Right lobe of liver (tissue), 6 donors: ENCODE measurements at regions not wholly inside any gene's neighbourhood (a gene's known extent, or its start where the extent isn't known, plus 50 kb on each side); places are given as distances from the start of the nearest gene placed in this dataset.
A peak's percentile ranks its signal among the peaks of the same experiment; 100 is the strongest.

ENCODE experiments used
- ATAC-seq, 4 donors: fragments of 200-7000 bp; cut with Tn5 transposase; one replicate each; pipeline ENCODE4 v1.9.1; 2020; ENCODE audit warnings: mild to moderate bottlenecking in 4 of 4, moderate library complexity in 4 of 4
- DNase-seq, 3 donors: peaks; one replicate each; pipeline ENCODE4 v3.0.0-alpha.2; 2020
- H3K27ac ChIP-seq, 3 donors: fragments of 200-600 bp; one replicate each; pipeline ENCODE4 v1.8.0; 2022
- H3K27me3 ChIP-seq, 2 donors: fragments of 200-600 bp; one replicate each; pipeline ENCODE4 v1.8.0; 2022
- H3K36me3 ChIP-seq, 4 donors: fragments of 200-600 bp; sonication (generic) in 1 of 4; one replicate each; pipeline versions ENCODE4 v1.5.1 to v1.8.0; 2017 to 2022; ENCODE audit warnings: control low read depth in 1 of 4
- H3K4me1 ChIP-seq, 4 donors: fragments of 200-600 bp; sonication (generic) in 1 of 4; one replicate each; pipeline versions ENCODE4 v1.5.1 to v1.8.0; 2017 to 2022; ENCODE audit warnings: control low read depth in 1 of 4
- H3K4me3 ChIP-seq, 3 donors: fragments of 200-600 bp; one replicate each; pipeline ENCODE4 v1.8.0; 2022
- H3K9me3 ChIP-seq, 4 donors: fragments of 200-600 bp; sonication (generic) in 1 of 4; one replicate each; pipeline versions ENCODE4 v1.5.1 to v1.8.0; 2017 to 2022; ENCODE audit warnings: control low read depth in 1 of 4
- POLR2A ChIP-seq: fragments of 450-650 bp; IDR thresholded peaks from one replicate; pipeline ENCODE4 v1.6.1; 2017; ENCODE audit warnings: antibody characterized with exemption, mild to moderate bottlenecking
- WGBS: methylation state at CpG from one replicate; pipeline ENCODE4 v1.1.6; 2018; ENCODE audit warnings: low coverage, low lambda C conversion rate; ENCODE audit not compliant: insufficient coverage; ENCODE audit errors: missing lambda C conversion rate; 5-methylcytosine and 5-hydroxymethylcytosine counted together
- intact Hi-C, 2 donors: fragments of 100-400 bp; cut with DNase I; formaldehyde crosslinking; loops; one replicate each; pipeline versions ENCODE4 v1.11.2 to v1.14.1; 2022
- TF ChIP-seq, protein P1 (sequence below), 4 donors: fragments of 200-600 bp in 3 of 4; fragments of 450-650 bp in 1 of 4; IDR thresholded peaks; one replicate each; pipeline versions ENCODE4 v1.5.1 to v1.8.0; 2016 to 2022; ENCODE audit warnings: antibody characterized with exemption in 4 of 4, mild to moderate bottlenecking in 2 of 4
- donor health status: DM: no; HTN: yes; CAD: no.
- donor health status: DM: no; HTN: no; CAD: no.
- donor health status: DM: no; HTN: no; CAD: no.
- donor health status: DM: no; HTN: yes; CAD: no.
- donor health status: DM: no; HTN: yes; CAD: no.

DNA sequence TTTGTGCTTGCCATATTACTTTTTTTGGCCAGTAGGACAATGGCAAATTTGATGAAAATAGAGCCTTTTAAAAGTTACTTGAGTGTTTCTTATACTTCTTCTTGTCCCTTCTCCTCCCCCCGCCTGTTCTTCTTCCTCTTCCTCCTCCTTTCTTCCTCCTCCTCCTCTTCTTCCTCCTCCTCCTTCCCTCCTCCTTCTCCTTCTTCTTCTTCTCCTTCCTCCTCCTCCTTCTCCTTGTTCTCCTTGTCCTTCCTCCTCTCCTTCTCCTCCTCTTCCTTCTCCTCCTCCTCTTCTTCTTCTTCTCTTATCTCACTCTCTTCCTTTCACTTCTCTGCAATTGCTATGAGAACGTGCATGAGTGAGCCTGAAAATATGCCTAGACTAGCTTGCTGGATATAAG, 466.2 kb upstream of the NR5A2 start:
- ATAC-seq (no peak), DNase-seq (no peak)
- intact Hi-C loops: no loop called here
- Histone ChIP-seq H3K9me3 (no peaks in the 10 kb centered on the region), H3K27me3 (no peaks in the 10 kb centered on the region), H3K27ac (no peak overlapping the region), H3K4me1 (no peaks in the 10 kb centered on the region), H3K36me3 (no peaks in the 10 kb centered on the region), H3K4me3 (no peak overlapping the region)
- TF ChIP-seq POLR2A: no peak
- TF ChIP-seq, protein P1, sequence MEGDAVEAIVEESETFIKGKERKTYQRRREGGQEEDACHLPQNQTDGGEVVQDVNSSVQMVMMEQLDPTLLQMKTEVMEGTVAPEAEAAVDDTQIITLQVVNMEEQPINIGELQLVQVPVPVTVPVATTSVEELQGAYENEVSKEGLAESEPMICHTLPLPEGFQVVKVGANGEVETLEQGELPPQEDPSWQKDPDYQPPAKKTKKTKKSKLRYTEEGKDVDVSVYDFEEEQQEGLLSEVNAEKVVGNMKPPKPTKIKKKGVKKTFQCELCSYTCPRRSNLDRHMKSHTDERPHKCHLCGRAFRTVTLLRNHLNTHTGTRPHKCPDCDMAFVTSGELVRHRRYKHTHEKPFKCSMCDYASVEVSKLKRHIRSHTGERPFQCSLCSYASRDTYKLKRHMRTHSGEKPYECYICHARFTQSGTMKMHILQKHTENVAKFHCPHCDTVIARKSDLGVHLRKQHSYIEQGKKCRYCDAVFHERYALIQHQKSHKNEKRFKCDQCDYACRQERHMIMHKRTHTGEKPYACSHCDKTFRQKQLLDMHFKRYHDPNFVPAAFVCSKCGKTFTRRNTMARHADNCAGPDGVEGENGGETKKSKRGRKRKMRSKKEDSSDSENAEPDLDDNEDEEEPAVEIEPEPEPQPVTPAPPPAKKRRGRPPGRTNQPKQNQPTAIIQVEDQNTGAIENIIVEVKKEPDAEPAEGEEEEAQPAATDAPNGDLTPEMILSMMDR (IDR thresholded peaks at IDR 0.05): no peak
- 24% methylated on average over 2 of the region's 2 CpGs for WGBS

DNA sequence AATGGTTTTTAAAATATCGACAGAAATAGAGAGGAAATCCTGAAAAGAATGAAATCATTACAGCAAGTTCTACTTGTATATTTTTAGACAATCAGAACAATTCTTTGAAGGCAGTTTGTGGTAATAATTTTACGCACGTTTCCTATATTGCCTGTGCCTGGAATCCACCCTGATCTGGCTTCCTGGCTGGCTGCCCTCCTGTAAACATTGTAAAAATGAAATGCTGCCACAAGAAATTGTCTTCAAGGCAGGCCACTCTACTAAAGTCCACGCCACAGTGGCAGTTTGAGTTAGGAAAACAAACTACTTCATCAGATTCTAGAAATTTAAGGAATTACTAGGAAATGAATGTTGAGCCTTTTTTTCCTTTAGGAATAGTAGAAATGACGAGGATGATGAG, 454.5 kb upstream of the NR5A2 start:
- Histone ChIP-seq H3K9me3 (no peaks in the 10 kb centered on the region), H3K4me3 (no peak overlapping the region), H3K27ac (no peak overlapping the region), H3K27me3 (no peaks in the 10 kb centered on the region), H3K36me3 (no peaks in the 10 kb centered on the region), H3K4me1 (no peaks in the 10 kb centered on the region)
- TF ChIP-seq POLR2A: no peak
- TF ChIP-seq, protein P1 (IDR thresholded peaks at IDR 0.05): no peak
- ATAC-seq (peak in 1 of 4 donors; percentile 16), DNase-seq (no peak)
- intact Hi-C loops: no loop called here
- WGBS: 48% methylated on average over 5 of the region's 5 CpGs

DNA sequence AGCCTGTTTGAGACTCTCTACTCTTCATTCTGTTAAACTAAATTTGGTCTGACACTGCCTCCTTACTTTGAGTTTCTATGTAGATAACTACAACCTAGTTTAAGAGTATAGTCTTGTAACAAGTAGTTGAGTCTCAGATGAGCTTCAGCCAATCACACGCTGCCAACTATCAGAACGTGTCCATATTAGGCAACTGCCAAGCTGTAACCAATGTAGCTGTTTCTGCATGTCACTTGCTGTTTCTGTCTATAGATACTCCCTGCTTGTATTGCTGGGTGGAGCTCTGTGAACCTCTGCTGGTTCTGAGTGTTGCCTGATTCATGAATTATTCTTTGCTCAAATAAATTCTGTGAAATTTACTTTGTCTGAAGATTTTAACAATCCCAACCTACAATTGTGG, 452.6 kb upstream of the NR5A2 start:
- intact Hi-C loops: no loop called here
- ATAC-seq: no peak

DNA sequence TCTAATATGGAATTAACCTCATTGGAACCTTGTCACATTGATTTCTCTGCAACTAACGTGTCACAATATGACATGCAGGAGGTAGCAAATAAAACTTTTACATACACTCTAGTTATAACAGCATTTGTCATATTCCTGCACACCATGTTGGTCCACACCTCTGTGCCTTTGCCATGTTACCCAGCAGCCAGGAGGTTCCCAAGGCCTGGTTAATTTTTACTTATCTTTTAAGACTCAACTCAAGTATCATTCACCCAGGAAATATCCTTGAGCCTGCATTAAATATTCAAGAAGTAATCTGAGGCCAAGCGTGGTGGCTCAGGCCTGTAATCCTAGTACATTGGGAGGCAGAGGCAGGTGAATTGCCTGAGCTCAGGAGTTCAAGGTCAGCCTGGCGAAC, 447.2 kb upstream of the NR5A2 start:
- Histone ChIP-seq H3K27me3 (no peaks in the 10 kb centered on the region), H3K36me3 (no peaks in the 10 kb centered on the region), H3K4me3 (no peak overlapping the region), H3K27ac (no peak overlapping the region), H3K9me3 (no peaks in the 10 kb centered on the region), H3K4me1 (no peaks in the 10 kb centered on the region)
- TF ChIP-seq, protein P1 (IDR thresholded peaks at IDR 0.05): no peak
- no peak for TF ChIP-seq POLR2A
- ATAC-seq (no peak), DNase-seq (no peak)
- 83% methylated on average over 3 of the region's 3 CpGs for WGBS
- intact Hi-C loops: no loop called here

More for the DNA sequence above, 452.6 kb upstream of the NR5A2 start:
- Histone ChIP-seq H3K27ac (no peak overlapping the region), H3K36me3 (no peaks in the 10 kb centered on the region), H3K9me3 (no peaks in the 10 kb centered on the region), H3K27me3 (no peaks in the 10 kb centered on the region), H3K4me1 (no peaks in the 10 kb centered on the region), H3K4me3 (no peak overlapping the region)
- 53% methylated on average over 2 of the region's 2 CpGs for WGBS
- TF ChIP-seq POLR2A: no peak
- TF ChIP-seq, protein P1 (IDR thresholded peaks at IDR 0.05): no peak
- DNase-seq: no peak

DNA sequence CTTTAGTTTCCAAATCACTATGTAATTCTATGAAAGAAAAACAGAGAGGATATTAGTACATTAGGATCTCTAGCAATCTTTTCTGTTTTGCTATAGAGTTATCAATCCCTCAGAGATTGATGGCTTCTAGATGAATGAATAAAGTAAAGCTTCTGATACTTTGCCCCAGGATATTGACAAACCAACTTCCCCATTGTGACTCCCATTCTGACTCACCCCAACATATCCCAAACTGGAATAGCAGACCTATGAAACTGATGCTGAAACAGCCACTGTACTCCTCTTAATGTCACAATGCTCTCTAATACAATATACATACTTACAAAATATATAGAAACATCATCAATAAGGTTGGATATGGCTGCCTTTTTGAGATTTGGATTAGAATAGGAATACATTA, 442.1 kb upstream of the NR5A2 start:
- no peaks in the 10 kb centered on the region for H3K9me3 ChIP-seq
- no peak overlapping the region for H3K27ac ChIP-seq
- H3K36me3 ChIP-seq: no peaks in the 10 kb centered on the region
- no peak overlapping the region for H3K4me3 ChIP-seq
- TF ChIP-seq, protein P1 (IDR thresholded peaks at IDR 0.05): no peak
- no peak for TF ChIP-seq POLR2A
- intact Hi-C loops: no loop called here
- H3K27me3 ChIP-seq: no peaks in the 10 kb centered on the region
- H3K4me1 ChIP-seq: no peaks in the 10 kb centered on the region
- ATAC-seq (no peak), DNase-seq (no peak)
